HEK293 (cell line): ENCODE measurements at regions not wholly inside any gene's neighbourhood (a gene's known extent, or its start where the extent isn't known, plus 50 kb on each side); places are given as distances from the start of the nearest gene placed in this dataset.

ENCODE experiments used
- SCRT1 ChIP-seq: fragments of 450-650 bp; formaldehyde crosslinking; IDR thresholded peaks from 2 replicates; pipeline ENCODE4 v1.5.1; 2016; ENCODE audit warnings: missing biosample characterization, missing genetic modification characterization, borderline replicate concordance
- ZNF341 ChIP-seq: fragments of 450-650 bp; formaldehyde crosslinking; IDR thresholded peaks from 2 replicates; pipeline ENCODE4; 2016; ENCODE audit warnings: low read depth, missing biosample characterization, missing genetic modification characterization
- ZNF510 ChIP-seq: fragments of 450-650 bp; formaldehyde crosslinking; IDR thresholded peaks from 2 replicates; pipeline ENCODE4 v1.5.1; 2018; ENCODE audit warnings: mild to moderate bottlenecking, missing genetic modification characterization, missing biosample characterization; ENCODE audit not compliant: insufficient replicate concordance
- TF ChIP-seq, protein P1 (sequence below): fragments of 450-650 bp; formaldehyde crosslinking; IDR thresholded peaks from 2 replicates; pipeline ENCODE4 v1.5.1; 2017; ENCODE audit warnings: missing biosample characterization, mild to moderate bottlenecking, missing genetic modification characterization, moderate library complexity
- TF ChIP-seq, protein P2 (sequence below): fragments of 450-650 bp; formaldehyde crosslinking; IDR thresholded peaks from 2 replicates; pipeline ENCODE4 v1.5.1; 2016; ENCODE audit warnings: missing biosample characterization, missing genetic modification characterization
- TF ChIP-seq, protein P3 (sequence below): fragments of 450-650 bp; formaldehyde crosslinking; IDR thresholded peaks from 2 replicates; pipeline ENCODE4 v1.5.1; 2016; ENCODE audit warnings: missing biosample characterization, missing genetic modification characterization
- TF ChIP-seq, protein P4 (sequence below): fragments of 450-650 bp; formaldehyde crosslinking; IDR thresholded peaks from 2 replicates; pipeline ENCODE4 v1.5.1; 2016; ENCODE audit warnings: missing biosample characterization, missing genetic modification characterization, low read depth

DNA sequence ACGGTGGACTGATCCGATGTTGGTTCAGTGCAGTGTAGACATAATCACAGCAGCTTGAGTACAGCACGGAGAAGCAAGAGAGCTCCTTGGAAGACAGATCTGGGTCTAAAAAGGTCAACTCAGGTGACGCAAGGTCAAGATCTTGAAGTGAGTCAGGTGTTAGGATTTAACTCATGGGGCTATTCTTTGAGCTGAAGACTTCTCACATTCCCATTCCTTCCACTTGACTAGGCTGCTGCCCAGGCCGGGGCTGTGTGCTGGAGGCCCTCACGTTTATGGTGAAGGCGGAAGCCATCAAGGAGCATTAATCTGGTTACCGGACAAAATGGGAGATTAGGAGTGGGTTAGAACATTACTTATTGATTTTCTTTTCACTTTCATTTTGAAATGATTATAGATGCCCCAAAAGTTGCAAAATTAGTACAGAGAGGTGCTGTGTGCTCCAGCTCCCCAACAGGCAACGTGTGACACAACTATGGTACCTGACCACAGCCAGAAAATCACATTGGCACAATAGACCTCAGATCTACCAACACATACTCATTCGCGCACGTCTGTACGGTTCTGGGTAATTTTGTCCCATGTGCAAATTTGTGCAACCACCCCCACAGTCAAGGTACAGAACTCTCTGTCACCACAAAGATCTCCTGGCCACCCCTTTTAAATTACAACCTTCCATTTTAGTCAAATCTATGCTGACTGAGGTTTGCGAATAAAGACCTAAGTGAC lies 77.6 kb upstream of the SEC11C start:
- TF ChIP-seq, protein P1, sequence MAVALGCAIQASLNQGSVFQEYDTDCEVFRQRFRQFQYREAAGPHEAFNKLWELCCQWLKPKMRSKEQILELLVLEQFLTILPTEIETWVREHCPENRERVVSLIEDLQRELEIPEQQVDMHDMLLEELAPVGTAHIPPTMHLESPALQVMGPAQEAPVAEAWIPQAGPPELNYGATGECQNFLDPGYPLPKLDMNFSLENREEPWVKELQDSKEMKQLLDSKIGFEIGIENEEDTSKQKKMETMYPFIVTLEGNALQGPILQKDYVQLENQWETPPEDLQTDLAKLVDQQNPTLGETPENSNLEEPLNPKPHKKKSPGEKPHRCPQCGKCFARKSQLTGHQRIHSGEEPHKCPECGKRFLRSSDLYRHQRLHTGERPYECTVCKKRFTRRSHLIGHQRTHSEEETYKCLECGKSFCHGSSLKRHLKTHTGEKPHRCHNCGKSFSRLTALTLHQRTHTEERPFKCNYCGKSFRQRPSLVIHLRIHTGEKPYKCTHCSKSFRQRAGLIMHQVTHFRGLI (tag by site-specific recombination): no peak
- no peak for TF ChIP-seq SCRT1
- no peak for TF ChIP-seq ZNF510
- TF ChIP-seq, protein P2, sequence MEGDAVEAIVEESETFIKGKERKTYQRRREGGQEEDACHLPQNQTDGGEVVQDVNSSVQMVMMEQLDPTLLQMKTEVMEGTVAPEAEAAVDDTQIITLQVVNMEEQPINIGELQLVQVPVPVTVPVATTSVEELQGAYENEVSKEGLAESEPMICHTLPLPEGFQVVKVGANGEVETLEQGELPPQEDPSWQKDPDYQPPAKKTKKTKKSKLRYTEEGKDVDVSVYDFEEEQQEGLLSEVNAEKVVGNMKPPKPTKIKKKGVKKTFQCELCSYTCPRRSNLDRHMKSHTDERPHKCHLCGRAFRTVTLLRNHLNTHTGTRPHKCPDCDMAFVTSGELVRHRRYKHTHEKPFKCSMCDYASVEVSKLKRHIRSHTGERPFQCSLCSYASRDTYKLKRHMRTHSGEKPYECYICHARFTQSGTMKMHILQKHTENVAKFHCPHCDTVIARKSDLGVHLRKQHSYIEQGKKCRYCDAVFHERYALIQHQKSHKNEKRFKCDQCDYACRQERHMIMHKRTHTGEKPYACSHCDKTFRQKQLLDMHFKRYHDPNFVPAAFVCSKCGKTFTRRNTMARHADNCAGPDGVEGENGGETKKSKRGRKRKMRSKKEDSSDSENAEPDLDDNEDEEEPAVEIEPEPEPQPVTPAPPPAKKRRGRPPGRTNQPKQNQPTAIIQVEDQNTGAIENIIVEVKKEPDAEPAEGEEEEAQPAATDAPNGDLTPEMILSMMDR (tag by site-specific recombination): no peak
- TF ChIP-seq ZNF341 (tag by site-specific recombination): no peak
- TF ChIP-seq, protein P3, sequence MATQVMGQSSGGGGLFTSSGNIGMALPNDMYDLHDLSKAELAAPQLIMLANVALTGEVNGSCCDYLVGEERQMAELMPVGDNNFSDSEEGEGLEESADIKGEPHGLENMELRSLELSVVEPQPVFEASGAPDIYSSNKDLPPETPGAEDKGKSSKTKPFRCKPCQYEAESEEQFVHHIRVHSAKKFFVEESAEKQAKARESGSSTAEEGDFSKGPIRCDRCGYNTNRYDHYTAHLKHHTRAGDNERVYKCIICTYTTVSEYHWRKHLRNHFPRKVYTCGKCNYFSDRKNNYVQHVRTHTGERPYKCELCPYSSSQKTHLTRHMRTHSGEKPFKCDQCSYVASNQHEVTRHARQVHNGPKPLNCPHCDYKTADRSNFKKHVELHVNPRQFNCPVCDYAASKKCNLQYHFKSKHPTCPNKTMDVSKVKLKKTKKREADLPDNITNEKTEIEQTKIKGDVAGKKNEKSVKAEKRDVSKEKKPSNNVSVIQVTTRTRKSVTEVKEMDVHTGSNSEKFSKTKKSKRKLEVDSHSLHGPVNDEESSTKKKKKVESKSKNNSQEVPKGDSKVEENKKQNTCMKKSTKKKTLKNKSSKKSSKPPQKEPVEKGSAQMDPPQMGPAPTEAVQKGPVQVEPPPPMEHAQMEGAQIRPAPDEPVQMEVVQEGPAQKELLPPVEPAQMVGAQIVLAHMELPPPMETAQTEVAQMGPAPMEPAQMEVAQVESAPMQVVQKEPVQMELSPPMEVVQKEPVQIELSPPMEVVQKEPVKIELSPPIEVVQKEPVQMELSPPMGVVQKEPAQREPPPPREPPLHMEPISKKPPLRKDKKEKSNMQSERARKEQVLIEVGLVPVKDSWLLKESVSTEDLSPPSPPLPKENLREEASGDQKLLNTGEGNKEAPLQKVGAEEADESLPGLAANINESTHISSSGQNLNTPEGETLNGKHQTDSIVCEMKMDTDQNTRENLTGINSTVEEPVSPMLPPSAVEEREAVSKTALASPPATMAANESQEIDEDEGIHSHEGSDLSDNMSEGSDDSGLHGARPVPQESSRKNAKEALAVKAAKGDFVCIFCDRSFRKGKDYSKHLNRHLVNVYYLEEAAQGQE (tag by site-specific recombination): no peak
- TF ChIP-seq, protein P4, sequence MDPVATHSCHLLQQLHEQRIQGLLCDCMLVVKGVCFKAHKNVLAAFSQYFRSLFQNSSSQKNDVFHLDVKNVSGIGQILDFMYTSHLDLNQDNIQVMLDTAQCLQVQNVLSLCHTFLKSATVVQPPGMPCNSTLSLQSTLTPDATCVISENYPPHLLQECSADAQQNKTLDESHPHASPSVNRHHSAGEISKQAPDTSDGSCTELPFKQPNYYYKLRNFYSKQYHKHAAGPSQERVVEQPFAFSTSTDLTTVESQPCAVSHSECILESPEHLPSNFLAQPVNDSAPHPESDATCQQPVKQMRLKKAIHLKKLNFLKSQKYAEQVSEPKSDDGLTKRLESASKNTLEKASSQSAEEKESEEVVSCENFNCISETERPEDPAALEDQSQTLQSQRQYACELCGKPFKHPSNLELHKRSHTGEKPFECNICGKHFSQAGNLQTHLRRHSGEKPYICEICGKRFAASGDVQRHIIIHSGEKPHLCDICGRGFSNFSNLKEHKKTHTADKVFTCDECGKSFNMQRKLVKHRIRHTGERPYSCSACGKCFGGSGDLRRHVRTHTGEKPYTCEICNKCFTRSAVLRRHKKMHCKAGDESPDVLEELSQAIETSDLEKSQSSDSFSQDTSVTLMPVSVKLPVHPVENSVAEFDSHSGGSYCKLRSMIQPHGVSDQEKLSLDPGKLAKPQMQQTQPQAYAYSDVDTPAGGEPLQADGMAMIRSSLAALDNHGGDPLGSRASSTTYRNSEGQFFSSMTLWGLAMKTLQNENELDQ (tag by site-specific recombination): no peak
